Stomach (tissue), 4 donors: ENCODE measurements at regions not wholly inside any gene's neighbourhood (a gene's known extent, or its start where the extent isn't known, plus 50 kb on each side); places are given as distances from the start of the nearest gene placed in this dataset.

Source experiments
- CTCF ChIP-seq, 7 experiments: fragments of 450-650 bp in 4 of 7; fragments of 200-600 bp in 3 of 7; sonication (generic) in 3 of 7; IDR thresholded peaks; one replicate each; pipeline ENCODE4 v1.5.1; 2016 to 2019; ENCODE audit warnings: antibody characterized with exemption in 7 of 7, control low read depth in 2 of 7, mild to moderate bottlenecking in 1 of 7
- EP300 ChIP-seq: sonication (generic); formaldehyde crosslinking; IDR thresholded peaks from one replicate; pipeline ENCODE4 v1.6.1; 2017; ENCODE audit warnings: antibody characterized with exemption
- POLR2A ChIP-seq, 4 donors: fragments of 450-650 bp; IDR thresholded peaks; one replicate each; pipeline ENCODE4 v1.6.1; 2016; ENCODE audit warnings: antibody characterized with exemption in 4 of 4, control low read depth in 2 of 4, mild to moderate bottlenecking in 1 of 4, moderate library complexity in 1 of 4
- POLR2AphosphoS5 ChIP-seq, 3 donors: sonication (generic); formaldehyde crosslinking; IDR thresholded peaks; one replicate each; pipeline ENCODE4 v1.6.1; 2016; ENCODE audit warnings: antibody characterized with exemption in 3 of 3

DNA sequence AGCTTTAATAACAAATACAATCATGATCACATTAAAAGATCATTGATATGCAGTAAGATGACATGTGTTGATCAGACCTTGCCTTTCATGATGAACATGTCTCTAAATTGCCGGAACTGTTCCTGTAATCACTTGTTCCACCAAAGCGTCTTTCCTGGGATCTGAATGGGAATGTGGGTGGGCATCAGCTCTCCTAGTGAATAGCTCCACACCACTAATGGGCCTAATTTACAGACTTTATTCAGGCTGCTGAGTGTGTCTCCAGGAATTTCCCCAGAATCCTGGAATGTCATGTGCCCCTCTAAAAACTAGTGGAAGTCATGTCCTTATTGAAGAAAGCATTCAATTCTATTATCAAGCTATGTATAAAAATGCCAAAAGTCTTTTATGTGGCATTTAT lies 765.1 kb upstream of the CTNND2 start:
- no peak for TF ChIP-seq POLR2AphosphoS5 (IDR thresholded peaks at IDR 0.05)
- no peak for TF ChIP-seq POLR2A (IDR thresholded peaks at IDR 0.05)
- TF ChIP-seq CTCF (IDR thresholded peaks at IDR 0.05) = no peak
- TF ChIP-seq EP300 = no peak
